ENCODE measurements at regions not wholly inside any gene's neighbourhood (a gene's known extent, or its start where the extent isn't known, plus 50 kb on each side); places are given as distances from the start of the nearest gene placed in this dataset.
A peak's percentile ranks its signal among the peaks of the same experiment; 100 is the strongest.
"Not testable (repeated sequence)": the region's sequence is repeated elsewhere in the genome, so short reads cannot be mapped to it uniquely, and the experiment has no call there.

GRCh38 chrX:140633105-140633504 is 76.5 kb upstream of the LINC00632 start:
- DNase-seq (ENCODE audit: low read depth, low spot score): not testable (repeated sequence)

GRCh38 chrX:140608111-140608510 is 101.4 kb upstream of the LINC00632 start:
- DNase-seq (ENCODE audit: low read depth, low spot score): no peak

GRCh38 chrX:140602140-140602539 is 97.3 kb upstream of the SOX3 start:
- no peak for DNase-seq (ENCODE audit: low read depth, low spot score)

GRCh38 chrX:140599851-140600250 is 95.0 kb upstream of the SOX3 start:
- DNase-seq (ENCODE audit: low read depth, low spot score): no peak

GRCh38 chrX:140589657-140590056 is 84.8 kb upstream of the SOX3 start:
- DNase-seq (ENCODE audit: low read depth, low spot score): no peak

GRCh38 chrX:140586951-140587350 is 82.1 kb upstream of the SOX3 start:
- DNase-seq (ENCODE audit: low read depth, low spot score): no peak

- DNase-seq (ENCODE audit: low read depth, low spot score): no peak
Observed at GRCh38 chrX:140580478-140580877, 75.6 kb upstream of the SOX3 start.

GRCh38 chrX:140572724-140573123 is 67.9 kb upstream of the SOX3 start:
- DNase-seq (ENCODE audit: low read depth, low spot score): peak; percentile 51

- DNase-seq (ENCODE audit: low read depth, low spot score): no peak
Observed at GRCh38 chrX:140563893-140564292, 59.0 kb upstream of the SOX3 start.

Measured in astrocyte of the hippocampus (primary cell).